HG02623 (cell line): ENCODE measurements at regions not wholly inside any gene's neighbourhood (a gene's known extent, or its start where the extent isn't known, plus 50 kb on each side); places are given as distances from the start of the nearest gene placed in this dataset.

Experiments used
- ATAC-seq: cut with Tn5 transposase; IDR thresholded peaks from one replicate; pipeline ENCODE4 v1.9.1; 2021; ENCODE audit warnings: moderate library complexity; ENCODE audit not compliant: unreplicated experiment

- ATAC-seq = no peak
Measured at GRCh38 chr2:8196316-8196715, 485.5 kb upstream of the ID2 start.

GRCh38 chr2:8197101-8197500 lies 484.8 kb upstream of the ID2 start:
- ATAC-seq = no peak

DNA sequence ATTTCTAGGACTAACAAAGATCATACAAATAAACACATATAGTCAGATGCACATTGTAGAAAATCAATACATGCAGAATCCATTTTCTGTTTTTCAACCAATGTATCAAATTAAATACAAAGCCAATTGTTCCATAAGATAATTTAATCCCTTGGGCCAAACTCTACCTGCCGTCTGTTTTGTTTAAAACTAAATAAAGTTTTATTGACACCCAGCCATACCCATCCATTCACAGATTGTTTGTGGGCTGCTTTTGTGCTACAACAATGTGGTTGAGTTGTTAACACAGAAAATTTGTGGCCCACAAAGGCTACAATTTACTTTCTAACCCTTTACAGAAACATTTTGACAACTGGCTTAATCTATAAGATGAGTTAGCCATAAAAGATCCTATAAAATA lies 484.0 kb upstream of the ID2 start:
- no peak for ATAC-seq

GRCh38 chr2:8198766-8199382 lies 483.0 kb upstream of the ID2 start:
- ATAC-seq = no peak

- ATAC-seq = no peak
Measured at GRCh38 chr2:8202132-8202531, 479.7 kb upstream of the ID2 start.

DNA sequence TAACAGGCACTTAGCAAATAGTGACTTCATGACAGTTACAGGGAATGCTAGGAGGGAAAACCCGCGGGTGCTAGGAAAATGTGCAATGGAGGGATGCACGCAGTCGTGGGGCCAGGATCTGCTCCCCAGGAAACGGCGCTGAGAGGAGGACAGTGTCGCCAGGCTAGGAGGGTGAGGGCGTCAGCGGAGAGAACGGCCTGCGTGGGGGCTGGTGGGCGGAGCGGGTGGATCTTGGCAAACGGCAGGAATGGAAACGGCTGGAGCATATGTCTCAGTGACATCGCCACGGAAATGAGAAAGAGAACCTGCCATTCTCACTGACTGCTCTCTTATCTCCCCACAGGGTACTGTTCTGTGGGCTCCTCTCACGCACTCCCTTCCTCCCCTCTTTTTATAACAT lies 478.5 kb upstream of the ID2 start:
- no peak for ATAC-seq

DNA sequence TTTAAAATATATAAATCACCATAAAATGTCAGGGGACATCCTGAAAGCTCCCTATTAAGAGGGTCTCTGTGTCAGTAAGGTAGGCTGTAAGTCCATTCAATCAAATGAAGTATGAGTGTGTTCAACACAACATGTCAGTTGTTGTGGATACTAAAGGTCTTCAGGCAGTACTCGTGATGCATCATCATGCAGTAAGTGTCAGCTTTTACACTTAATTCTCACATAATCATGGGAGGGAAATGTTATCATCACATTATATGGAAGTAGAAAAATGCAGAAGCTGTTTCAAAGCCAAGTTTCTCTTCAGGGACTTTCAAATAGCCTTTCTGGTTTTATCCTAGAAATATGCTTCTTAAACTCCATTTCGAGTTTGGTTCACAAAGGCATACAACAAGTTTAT lies 477.1 kb upstream of the ID2 start:
- no peak for ATAC-seq

- no peak for ATAC-seq
Measured at GRCh38 chr2:8209494-8209893, 472.4 kb upstream of the ID2 start.

- ATAC-seq = no peak
Measured at GRCh38 chr2:8211384-8211783, 470.5 kb upstream of the ID2 start.

DNA sequence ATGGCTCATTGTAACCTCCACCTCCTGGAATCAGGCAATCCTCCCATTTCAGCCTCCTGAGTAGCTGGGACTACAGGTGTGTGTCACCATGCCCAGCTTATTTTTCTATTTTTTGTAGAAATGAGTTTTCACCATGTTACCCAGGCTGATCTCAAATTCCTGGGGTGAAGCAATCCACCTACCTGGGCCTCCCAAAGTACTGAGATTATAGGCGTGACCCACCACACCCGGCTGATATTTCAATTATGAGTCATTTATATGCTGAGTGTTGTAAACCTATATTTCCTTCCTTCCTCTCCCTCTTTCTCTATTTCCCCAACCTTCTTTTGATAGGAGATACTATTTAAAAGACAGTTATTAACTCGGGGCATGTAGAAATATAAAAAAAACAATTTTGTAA lies 469.6 kb upstream of the ID2 start:
- ATAC-seq = no peak

DNA sequence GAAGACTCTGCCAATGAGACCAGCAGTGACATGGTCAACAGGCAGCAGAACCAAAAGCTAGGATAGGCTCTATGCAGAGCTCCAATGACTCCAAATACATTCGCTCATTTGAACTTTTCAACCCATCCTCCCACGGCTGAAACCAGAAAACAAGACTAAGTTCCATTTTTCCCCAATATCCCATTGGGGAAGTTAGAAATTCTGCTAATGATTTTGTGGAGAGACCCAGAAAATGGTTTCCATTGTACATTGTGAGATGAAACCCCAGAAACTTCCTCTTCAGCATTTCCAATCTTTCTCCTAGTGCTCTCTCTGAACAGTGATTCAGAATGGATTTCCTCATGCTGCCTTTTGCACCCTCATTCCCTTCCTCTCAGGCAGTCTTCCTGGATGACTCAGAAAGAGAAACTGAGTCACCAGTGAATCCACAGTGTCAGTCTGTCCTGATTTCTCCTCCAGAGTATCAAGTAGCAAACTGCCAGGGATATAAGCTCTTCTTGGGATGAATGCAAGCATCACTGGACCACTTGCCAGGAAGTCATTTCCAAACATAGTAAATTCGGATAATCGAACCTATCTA lies 467.7 kb upstream of the ID2 start:
- no peak for ATAC-seq

- peak; percentile 64 for ATAC-seq
Measured at GRCh38 chr2:8215159-8215863, 466.5 kb upstream of the ID2 start.

GRCh38 chr2:8215982-8216381 lies 465.9 kb upstream of the ID2 start:
- ATAC-seq = no peak

DNA sequence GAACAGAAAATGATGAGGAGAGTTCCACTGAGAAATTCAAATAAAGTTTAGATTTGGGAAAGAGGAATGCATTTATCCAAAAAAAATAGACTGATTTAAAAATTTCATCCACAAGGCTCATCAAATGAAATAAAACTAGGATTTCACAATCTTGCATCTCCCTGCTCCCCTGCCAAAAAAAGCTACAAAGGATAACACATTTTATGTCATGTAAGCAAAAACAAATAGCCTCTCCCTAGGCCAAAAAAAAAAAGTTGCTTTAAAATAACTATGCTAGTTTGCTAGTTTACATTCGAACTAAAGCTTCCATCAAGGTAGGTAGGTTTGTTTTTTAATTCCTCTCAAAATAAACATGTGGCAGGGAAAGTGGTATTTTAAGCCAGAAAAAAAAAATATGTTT lies 465.5 kb upstream of the ID2 start:
- ATAC-seq = no peak

DNA sequence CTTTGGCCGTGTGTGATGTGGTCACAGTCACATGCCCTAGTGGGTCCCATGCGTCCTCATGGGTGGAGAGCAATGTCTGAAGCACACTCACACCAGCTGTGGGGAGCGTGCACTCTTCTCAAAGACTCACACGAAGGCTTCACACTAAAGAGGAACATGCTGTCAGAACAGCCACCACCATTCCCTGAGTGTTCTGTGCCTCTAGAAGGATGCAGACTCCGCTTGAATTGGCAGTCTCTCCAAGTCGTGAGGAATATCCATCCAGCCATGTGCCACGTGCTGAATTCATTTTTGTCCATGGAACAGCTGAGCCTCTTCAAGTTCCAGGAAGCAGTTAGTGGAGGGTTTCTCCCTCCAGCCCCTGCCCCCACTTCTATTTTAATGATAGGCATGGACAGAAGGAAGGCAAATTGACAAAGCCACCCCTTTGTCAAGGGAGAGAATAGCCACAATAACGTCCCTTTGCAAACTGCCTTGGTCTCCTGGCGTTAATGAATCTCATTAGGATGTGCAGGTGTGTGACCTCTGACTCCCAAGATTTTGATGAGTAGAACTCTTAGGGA lies 464.3 kb upstream of the ID2 start:
- no peak for ATAC-seq

DNA sequence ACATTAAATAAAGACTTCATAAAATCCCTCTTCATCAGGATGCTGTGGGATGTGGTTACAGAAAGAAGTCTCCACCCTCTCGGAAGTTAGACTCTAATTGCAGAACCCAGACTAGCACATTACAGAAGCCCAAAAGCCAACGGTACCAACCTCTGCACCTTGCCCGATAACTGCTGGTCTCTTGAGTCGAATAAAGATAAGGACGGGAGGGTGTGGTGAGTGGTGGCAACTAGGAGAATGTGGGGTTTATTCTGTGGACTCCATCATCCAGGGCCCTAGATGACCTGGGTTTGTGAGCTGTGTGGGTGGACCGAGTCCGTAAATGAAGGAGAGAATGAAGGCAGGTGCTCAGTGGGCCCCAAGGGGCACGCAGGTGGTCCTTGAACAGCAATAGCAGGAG lies 462.8 kb upstream of the ID2 start:
- no peak for ATAC-seq

- no peak for ATAC-seq
Measured at GRCh38 chr2:8219631-8220355, 462.1 kb upstream of the ID2 start.

- no peak for ATAC-seq
Measured at GRCh38 chr2:8222979-8223694, 458.7 kb upstream of the ID2 start.

DNA sequence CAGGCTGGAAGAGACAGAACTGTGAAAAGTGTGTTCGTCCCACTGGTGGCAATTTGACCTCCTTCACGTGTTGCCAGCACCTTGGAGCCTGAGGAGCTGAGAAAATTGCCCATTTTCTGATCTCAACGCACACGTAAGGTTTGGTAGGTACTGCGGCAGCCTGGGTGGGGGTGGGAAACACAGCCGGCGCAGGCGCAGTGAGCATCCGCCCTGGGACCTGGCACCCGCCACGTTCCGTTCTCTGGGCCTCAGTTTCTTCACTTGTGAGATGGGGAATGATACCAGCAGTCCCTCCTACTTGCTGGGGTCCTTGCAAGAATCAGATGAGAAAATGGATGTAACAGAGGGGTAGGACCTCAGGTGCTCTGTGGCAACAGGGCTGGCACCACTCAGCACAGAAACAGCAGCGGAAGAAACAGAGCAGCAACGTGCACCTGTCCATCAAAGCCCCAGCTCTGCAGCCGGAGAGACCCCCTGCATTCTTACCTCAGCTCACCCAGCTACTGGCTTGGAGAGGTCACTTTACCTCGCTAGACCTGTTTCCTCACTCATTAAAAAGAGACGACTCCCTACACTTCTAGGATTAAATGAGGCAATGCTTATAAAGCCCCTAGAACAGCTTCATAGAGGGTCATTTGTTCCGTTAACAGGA lies 458.0 kb upstream of the ID2 start:
- no peak for ATAC-seq

GRCh38 chr2:8224347-8225190 lies 457.3 kb upstream of the ID2 start:
- ATAC-seq = no peak
